Natural killer cell (primary cell): ENCODE measurements at regions not wholly inside any gene's neighbourhood (a gene's known extent, or its start where the extent isn't known, plus 50 kb on each side); places are given as distances from the start of the nearest gene placed in this dataset.

Experiments
- ATAC-seq, 3 donors: fragments of 150-1000 bp in 2 of 3; fragments of 200-7000 bp in 1 of 3; cut with Tn5 transposase; 1 replicate in 1 of 3; 2 replicates in 2 of 3; pipeline ENCODE4 v1.10.0; 2021; ENCODE audit warnings: mild to moderate bottlenecking in 2 of 3, moderate library complexity in 2 of 3
- DNase-seq, 2 donors: peaks; one replicate each; pipeline versions ENCODE4 v3.0.0 to v3.0.0-alpha.2; 2013 to 2021; ENCODE audit warnings: mixed read lengths in 1 of 2
- H3K27ac ChIP-seq: one replicate; pipeline ENCODE4 v1.5.1; 2013; ENCODE audit warnings: mild to moderate bottlenecking, low read length
- H3K27me3 ChIP-seq: one replicate; pipeline ENCODE4 v1.6.1; 2013; ENCODE audit warnings: low read length; ENCODE audit not compliant: control insufficient read depth, insufficient read depth
- H3K36me3 ChIP-seq: one replicate; pipeline ENCODE4 v1.6.1; 2013; ENCODE audit warnings: low read length; ENCODE audit not compliant: control insufficient read depth, insufficient read depth
- H3K4me1 ChIP-seq: one replicate; pipeline ENCODE4 v1.6.1; 2013; ENCODE audit warnings: low read length; ENCODE audit not compliant: control insufficient read depth, insufficient read depth
- H3K4me3 ChIP-seq: one replicate; pipeline ENCODE4 v1.5.1; 2013; ENCODE audit warnings: low read length
- H3K9me3 ChIP-seq: one replicate; pipeline ENCODE4 v1.6.1; 2013; ENCODE audit warnings: low read length; ENCODE audit not compliant: control insufficient read depth, insufficient read depth
- H3K27ac Mint-ChIP-seq, 2 donors: one replicate each; pipeline ENCODE4 v1.8.0; 2022; ENCODE audit warnings: mild to moderate bottlenecking in 2 of 2, mixed read lengths in 2 of 2, moderate library complexity in 1 of 2
- H3K27me3 Mint-ChIP-seq, 2 donors: one replicate each; pipeline ENCODE4 v1.8.0; 2022; ENCODE audit warnings: low read depth in 2 of 2, mixed read lengths in 2 of 2
- H3K36me3 Mint-ChIP-seq: one replicate; pipeline ENCODE4 v1.8.0; 2022; ENCODE audit warnings: mixed read lengths
- H3K4me1 Mint-ChIP-seq, 2 donors: one replicate each; pipeline ENCODE4 v1.8.0; 2022; ENCODE audit warnings: mixed read lengths in 2 of 2
- H3K4me3 Mint-ChIP-seq: one replicate; pipeline ENCODE4 v1.8.0; 2022; ENCODE audit warnings: mild to moderate bottlenecking, moderate library complexity, mixed read lengths
- H3K9me3 Mint-ChIP-seq, 2 donors: one replicate each; pipeline ENCODE4 v1.8.0; 2022; ENCODE audit warnings: mixed read lengths in 2 of 2
- WGBS: methylation state at CpG from one replicate; pipeline ENCODE4 v1.1.7; 2013; ENCODE audit warnings: missing lambda C conversion rate; ENCODE audit not compliant: insufficient coverage; 5-methylcytosine and 5-hydroxymethylcytosine counted together
- intact Hi-C: fragments of 100-400 bp; cut with micrococcal nuclease; formaldehyde crosslinking; loops from one replicate; pipeline ENCODE4 v1.14.2; 2022
- TF ChIP-seq, protein P1 (sequence below): fragments of 200-600 bp; IDR thresholded peaks from one replicate; pipeline ENCODE4 v1.8.0; 2022; ENCODE audit warnings: antibody characterized with exemption

DNA sequence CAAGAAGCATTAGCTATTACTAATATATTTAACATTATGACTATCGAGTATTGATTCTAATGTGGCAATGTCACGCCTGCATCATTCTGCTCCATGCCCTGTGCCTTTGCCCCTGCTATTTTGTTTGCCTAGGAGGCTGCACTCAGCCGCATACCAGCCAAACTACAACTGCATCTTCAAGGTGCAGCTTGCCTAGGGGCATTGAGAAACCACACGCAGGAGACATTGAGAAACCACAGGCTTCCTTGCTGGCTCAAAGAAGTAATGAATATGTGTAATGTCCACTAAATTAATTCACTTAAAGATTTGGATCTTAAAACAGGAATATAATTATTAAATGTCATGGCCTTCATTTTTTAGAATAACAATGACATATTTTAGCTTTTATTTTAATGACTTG is 683.6 kb upstream of the TENM3 start:
- no peaks in the 10 kb centered on the region for H3K36me3 Mint-ChIP-seq
- H3K27me3 ChIP-seq, result no peaks in the 10 kb centered on the region
- no peaks in the 10 kb centered on the region for H3K27me3 Mint-ChIP-seq
- H3K4me3 ChIP-seq, result no peak overlapping the region
- TF ChIP-seq, protein P1, sequence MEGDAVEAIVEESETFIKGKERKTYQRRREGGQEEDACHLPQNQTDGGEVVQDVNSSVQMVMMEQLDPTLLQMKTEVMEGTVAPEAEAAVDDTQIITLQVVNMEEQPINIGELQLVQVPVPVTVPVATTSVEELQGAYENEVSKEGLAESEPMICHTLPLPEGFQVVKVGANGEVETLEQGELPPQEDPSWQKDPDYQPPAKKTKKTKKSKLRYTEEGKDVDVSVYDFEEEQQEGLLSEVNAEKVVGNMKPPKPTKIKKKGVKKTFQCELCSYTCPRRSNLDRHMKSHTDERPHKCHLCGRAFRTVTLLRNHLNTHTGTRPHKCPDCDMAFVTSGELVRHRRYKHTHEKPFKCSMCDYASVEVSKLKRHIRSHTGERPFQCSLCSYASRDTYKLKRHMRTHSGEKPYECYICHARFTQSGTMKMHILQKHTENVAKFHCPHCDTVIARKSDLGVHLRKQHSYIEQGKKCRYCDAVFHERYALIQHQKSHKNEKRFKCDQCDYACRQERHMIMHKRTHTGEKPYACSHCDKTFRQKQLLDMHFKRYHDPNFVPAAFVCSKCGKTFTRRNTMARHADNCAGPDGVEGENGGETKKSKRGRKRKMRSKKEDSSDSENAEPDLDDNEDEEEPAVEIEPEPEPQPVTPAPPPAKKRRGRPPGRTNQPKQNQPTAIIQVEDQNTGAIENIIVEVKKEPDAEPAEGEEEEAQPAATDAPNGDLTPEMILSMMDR, result no peak
- H3K9me3 Mint-ChIP-seq, result peaks cover 0 to 2% of the 10 kb centered on the region in 2 donors
- no peak overlapping the region for H3K4me3 Mint-ChIP-seq
- H3K4me1 Mint-ChIP-seq, result no peaks in the 10 kb centered on the region
- intact Hi-C loops, result no loop called here
- H3K27ac Mint-ChIP-seq, result no peak overlapping the region
- no peaks in the 10 kb centered on the region for H3K36me3 ChIP-seq
- no peaks in the 10 kb centered on the region for H3K9me3 ChIP-seq
- H3K27ac ChIP-seq, result no peak overlapping the region
- ATAC-seq (no peak), DNase-seq (no peak)
- H3K4me1 ChIP-seq, result no peaks in the 10 kb centered on the region
- WGBS, result 63% methylated on average over 3 of the region's 4 CpGs

DNA sequence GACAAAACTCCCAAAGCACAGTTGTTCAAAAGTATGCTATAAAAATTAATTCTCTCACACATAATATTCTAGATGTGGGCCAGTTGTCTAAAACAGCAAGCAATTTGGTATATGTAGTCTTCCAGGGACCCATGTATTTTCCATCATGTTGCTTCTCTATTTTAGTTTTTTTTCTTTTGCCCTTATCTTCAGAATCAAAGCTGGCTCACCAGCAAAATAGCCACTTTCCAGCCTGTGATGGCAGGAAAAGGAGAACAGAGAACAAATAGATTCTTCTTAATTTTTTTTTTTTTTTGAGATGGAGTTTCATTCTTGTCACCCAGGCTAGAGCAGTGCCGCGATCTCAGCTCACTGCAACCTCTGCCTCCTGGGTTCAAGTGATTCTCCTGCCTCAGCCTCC is 680.8 kb upstream of the TENM3 start:
- DNase-seq (no peak), ATAC-seq (no peak)
- no peak overlapping the region for H3K27ac ChIP-seq
- Mint-ChIP-seq H3K4me3 (no peak overlapping the region), H3K27ac (no peak overlapping the region), H3K27me3 (no peaks in the 10 kb centered on the region), H3K4me1 (no peaks in the 10 kb centered on the region), H3K9me3 (peaks cover 0 to 2% of the 10 kb centered on the region in 2 donors), H3K36me3 (no peaks in the 10 kb centered on the region)
- intact Hi-C loops, result no loop called here
- WGBS, result 86% methylated on average over 2 of the region's 2 CpGs
- no peaks in the 10 kb centered on the region for H3K27me3 ChIP-seq
- TF ChIP-seq, protein P1, result no peak
- no peaks in the 10 kb centered on the region for H3K9me3 ChIP-seq
- no peaks in the 10 kb centered on the region for H3K4me1 ChIP-seq
- no peaks in the 10 kb centered on the region for H3K36me3 ChIP-seq
- no peak overlapping the region for H3K4me3 ChIP-seq

DNA sequence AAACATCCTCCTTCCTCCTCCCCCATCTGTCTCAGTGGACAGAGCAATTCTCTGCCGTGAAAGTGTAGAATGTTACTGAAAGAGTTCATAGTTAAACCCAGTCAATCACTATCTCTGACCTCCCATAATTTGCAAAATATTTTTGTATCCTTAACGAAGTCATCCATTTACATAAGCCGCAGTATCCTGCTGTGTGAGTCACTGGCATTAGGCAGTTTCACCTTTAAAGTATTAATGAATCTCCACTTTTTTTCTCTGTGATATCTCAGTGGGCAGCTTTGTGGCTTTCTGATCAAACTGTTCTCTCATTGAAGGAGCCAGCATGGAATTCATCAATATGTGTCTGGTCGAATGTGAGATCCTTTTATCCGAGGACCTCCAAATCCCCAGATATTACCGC is 678.6 kb upstream of the TENM3 start:
- 88% methylated on average over 3 of the region's 6 CpGs for WGBS
- TF ChIP-seq, protein P1, result no peak
- Mint-ChIP-seq H3K27me3 (no peaks in the 10 kb centered on the region), H3K4me3 (no peak overlapping the region), H3K27ac (no peak overlapping the region), H3K36me3 (no peaks in the 10 kb centered on the region), H3K9me3 (peaks cover 0 to 2% of the 10 kb centered on the region in 2 donors), H3K4me1 (no peaks in the 10 kb centered on the region)
- no peak overlapping the region for H3K27ac ChIP-seq
- intact Hi-C loops, result no loop called here
- H3K36me3 ChIP-seq, result no peaks in the 10 kb centered on the region
- no peaks in the 10 kb centered on the region for H3K27me3 ChIP-seq
- ATAC-seq, result no peak
- no peaks in the 10 kb centered on the region for H3K9me3 ChIP-seq
- H3K4me3 ChIP-seq, result no peak overlapping the region
- H3K4me1 ChIP-seq, result no peaks in the 10 kb centered on the region
- DNase-seq, result no peak

DNA sequence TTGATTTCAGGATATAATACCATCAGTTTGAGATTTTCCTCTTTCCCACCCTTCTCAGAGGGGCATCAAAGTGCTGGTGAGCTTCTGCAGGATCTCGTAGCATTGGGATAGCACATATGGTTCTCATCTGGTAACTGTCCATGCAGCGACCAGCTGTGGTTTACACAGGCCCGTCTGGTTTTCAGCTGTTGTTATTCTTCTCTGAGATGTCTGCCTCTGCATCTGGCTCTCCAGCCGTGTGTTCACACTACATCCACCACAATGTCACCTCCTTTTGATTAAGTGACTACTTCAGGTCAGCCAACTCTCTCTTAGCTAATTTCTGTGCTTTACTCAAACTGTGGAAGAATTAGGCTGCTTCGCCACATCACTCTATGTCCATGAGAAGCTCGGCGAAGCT is 676.7 kb upstream of the TENM3 start:
- Mint-ChIP-seq H3K36me3 (no peaks in the 10 kb centered on the region), H3K4me1 (no peaks in the 10 kb centered on the region), H3K4me3 (no peak overlapping the region), H3K9me3 (peaks cover 0 to 4% of the 10 kb centered on the region in 2 donors), H3K27me3 (no peaks in the 10 kb centered on the region), H3K27ac (no peak overlapping the region)
- no peak for ATAC-seq
- intact Hi-C loops, result no loop called here
- H3K9me3 ChIP-seq, result no peaks in the 10 kb centered on the region
- no peaks in the 10 kb centered on the region for H3K36me3 ChIP-seq
- TF ChIP-seq, protein P1, result no peak
- H3K4me1 ChIP-seq, result no peaks in the 10 kb centered on the region
- 81% methylated on average over 7 of the region's 7 CpGs for WGBS
- no peak overlapping the region for H3K27ac ChIP-seq
- H3K27me3 ChIP-seq, result no peaks in the 10 kb centered on the region
- no peak for DNase-seq
- no peak overlapping the region for H3K4me3 ChIP-seq
